GM19324 (cell line): ENCODE measurements at regions not wholly inside any gene's neighbourhood (a gene's known extent, or its start where the extent isn't known, plus 50 kb on each side); places are given as distances from the start of the nearest gene placed in this dataset.

Experiments
- ATAC-seq: cut with Tn5 transposase; IDR thresholded peaks from one replicate; pipeline ENCODE4 v1.9.1; 2021; ENCODE audit warnings: mild to moderate bottlenecking, moderate library complexity; ENCODE audit not compliant: unreplicated experiment, low FRiP score

DNA sequence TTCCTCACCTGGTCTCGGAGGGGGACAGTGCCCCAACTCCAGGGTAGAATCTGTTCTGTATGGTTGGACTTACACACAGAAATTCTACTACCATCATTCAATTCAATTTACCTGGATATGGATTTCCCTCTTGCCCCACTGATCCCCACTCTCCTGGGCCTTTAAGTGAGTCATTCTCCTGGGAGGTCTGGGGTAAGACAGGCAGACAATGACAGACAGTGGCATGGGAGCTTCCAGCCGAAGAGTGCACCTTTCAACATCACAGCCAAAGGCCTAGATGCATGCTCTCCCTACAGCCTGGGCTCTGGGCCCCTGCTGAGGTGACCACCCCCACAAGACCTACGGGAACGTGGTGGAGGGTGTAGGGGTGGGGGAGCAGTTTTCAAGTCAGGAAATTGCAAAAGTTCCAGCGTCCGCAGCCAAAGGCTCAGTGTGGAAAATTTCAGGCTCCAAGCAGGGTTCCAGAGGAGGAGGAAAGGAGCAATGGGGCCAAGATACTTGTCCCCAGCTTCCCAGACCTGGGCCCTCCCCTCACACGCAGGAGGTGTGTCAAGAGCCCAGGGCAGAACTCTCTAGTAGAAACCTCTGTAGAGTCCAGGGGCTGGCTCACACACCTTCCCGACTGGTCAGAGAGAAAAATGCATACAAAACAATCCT lies 296.4 kb downstream of the CYP26B1 start:
- no peak for ATAC-seq

GRCh38 chr2:71850306-71850801 lies 297.3 kb downstream of the CYP26B1 start:
- ATAC-seq, result no peak

- no peak for ATAC-seq
Measured at GRCh38 chr2:71849607-71850305, 297.9 kb downstream of the CYP26B1 start.

DNA sequence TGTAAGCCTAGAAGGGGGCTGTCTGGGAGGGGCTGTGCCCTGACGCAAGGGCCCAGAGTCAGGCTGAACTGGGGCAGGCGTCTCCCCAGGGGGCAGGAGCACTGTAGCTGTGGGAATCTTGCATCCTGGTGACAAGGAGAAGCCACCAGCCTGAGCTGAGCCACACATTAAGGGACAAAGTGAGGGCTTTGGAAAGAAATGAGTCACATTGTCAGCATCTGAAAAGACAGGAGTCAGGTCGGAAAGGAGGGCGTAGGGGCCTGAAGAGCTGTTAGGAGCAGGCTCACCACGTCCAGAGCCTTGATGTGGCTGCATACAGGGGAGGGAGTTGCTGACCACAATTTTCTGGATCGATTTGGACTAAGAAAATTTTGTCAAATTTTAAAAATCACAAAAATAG lies 298.6 kb downstream of the CYP26B1 start:
- no peak for ATAC-seq

GRCh38 chr2:71846669-71847291 lies 300.9 kb downstream of the CYP26B1 start:
- no peak for ATAC-seq

DNA sequence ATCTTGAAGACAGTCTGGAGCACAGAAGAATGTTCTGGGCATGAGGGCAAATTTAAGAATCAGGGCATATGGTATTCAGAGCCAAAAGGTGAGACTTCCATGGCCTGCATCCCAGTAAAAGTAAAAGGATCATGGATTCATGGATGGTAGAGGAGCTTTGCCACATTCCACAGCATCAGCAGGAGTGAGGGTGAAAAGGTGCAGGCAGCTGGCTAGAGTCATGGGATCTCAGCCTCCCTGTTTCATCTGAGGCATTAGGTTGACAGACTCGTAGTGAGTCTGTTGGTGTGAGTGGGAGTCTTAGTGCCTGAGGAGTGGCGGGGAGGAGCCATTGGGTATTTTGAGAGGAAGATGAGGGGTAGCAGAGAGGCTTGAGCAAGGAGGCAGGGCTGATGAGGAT lies 301.6 kb downstream of the CYP26B1 start:
- no peak for ATAC-seq

DNA sequence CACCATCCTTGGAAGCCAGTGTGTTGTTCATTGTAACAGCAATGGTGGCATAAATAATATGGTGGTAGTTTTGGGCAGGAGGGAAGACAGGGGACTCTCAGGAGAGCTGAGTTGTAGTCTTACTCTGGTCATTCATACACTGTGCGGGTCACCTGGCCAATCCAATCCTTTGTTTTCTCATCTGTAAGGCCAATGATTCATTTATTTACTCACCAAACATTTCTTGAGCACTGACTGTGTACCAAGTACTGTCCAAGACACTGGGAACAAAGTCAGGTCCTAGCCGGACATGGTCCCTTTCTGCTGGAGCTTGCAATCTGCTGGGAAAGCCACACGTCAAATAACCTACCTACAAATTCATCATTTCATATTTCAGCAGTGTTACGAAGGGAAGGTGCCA lies 302.7 kb downstream of the CYP26B1 start:
- ATAC-seq, result no peak

GRCh38 chr2:71843391-71843850 lies 304.2 kb downstream of the CYP26B1 start:
- ATAC-seq, result no peak

GRCh38 chr2:71842744-71843143 lies 304.9 kb downstream of the CYP26B1 start:
- ATAC-seq, result no peak

GRCh38 chr2:71839826-71840225 lies 307.8 kb downstream of the CYP26B1 start:
- no peak for ATAC-seq

DNA sequence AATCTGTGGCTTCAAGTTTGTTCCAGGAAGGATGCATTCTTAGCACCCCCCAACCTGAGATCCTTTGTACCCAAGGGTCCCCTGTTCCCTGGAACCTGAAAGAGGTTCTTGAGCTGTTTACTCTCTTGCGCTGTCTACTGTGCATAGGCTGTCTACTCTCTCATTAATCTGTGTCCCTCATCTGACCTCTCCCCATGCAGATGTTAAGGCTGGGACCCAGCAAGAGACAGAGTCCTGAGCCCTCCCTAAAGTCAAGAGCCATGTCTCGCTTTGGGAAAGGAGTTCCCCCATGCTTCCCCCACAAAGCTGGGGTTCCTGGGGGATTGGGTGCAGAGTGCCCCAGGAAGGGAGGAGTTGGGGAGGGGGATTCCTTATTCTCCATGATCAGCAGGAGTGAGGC lies 312.9 kb downstream of the CYP26B1 start:
- no peak for ATAC-seq

DNA sequence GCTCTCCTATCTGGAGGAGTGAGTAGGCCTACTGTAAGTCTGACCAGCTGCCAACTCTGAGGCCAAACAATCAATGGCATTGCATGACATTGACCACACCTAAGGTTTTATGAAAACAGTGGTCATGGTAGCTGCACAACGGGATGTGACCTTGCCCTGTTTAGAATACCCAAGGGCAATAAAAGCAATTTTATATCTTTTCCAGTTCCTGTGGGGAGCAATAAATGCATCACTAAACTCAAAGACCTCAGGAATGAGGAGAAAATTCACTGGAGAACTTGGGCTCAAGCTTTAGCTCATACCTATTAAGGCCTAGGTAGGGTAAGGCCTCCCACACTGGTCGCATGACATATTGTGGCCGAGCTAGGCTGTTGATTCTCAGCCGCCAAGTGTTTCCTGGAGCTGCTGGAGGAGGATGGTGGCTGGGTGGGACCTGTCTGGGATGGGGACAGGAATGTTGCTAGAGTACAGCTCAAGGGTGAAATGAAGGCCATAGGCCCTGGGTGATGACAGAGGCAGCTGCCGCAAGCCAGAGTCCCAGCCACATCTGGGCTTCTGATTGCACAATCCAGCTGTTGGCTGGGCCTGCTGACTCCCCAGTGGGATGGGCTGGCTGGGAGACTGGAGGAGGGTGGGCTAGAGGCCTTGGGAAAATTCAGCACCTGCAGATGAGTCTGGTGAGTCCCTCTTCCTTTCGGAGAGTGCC lies 313.7 kb downstream of the CYP26B1 start:
- no peak for ATAC-seq

- ATAC-seq, result no peak
Measured at GRCh38 chr2:71833272-71833671, 314.4 kb downstream of the CYP26B1 start.

- no peak for ATAC-seq
Measured at GRCh38 chr2:71832844-71833243, 314.8 kb downstream of the CYP26B1 start.

- no peak for ATAC-seq
Measured at GRCh38 chr2:71832388-71832787, 315.3 kb downstream of the CYP26B1 start.

DNA sequence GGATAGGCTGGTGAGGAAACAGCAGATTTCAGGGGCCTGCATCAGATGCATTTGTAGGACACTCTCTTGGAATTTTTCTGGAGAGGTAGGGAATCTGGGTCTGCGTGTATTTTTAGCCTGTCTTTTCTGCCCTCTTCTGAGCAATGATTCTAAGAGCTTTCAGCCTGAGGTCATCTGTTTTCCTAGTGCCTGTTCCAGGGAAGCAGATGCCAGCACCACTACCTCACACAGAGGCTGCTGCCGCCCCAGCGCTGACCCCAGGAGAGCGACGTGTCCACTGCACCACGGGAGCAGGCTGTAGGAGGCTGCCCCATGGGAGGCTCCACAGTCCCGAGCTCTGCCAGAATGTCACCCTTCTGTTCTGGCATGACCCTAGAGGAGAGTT lies 316.5 kb downstream of the CYP26B1 start:
- no peak for ATAC-seq

GRCh38 chr2:71830497-71831192 lies 317.0 kb downstream of the CYP26B1 start:
- ATAC-seq, result no peak

GRCh38 chr2:71829008-71829407 lies 318.7 kb downstream of the CYP26B1 start:
- no peak for ATAC-seq

GRCh38 chr2:71827973-71828372 lies 319.7 kb downstream of the CYP26B1 start:
- no peak for ATAC-seq

GRCh38 chr2:71827524-71827901 lies 320.1 kb downstream of the CYP26B1 start:
- ATAC-seq, result no peak
